Fibroblast of lung (primary cell): ENCODE measurements at regions not wholly inside any gene's neighbourhood (a gene's known extent, or its start where the extent isn't known, plus 50 kb on each side); places are given as distances from the start of the nearest gene placed in this dataset.

Experiments
- DNase-seq, 2 donors: peaks; one replicate each; pipeline versions ENCODE4 v3.0.0 to v3.0.0-alpha.2; 2010; ENCODE audit warnings: low read depth in 2 of 2
- H2AFZ ChIP-seq: 2 replicates; pipeline ENCODE4 v1.5.1; 2012; ENCODE audit warnings: low read length, control low read depth, inconsistent platforms
- H3K27ac ChIP-seq: 2 replicates; pipeline ENCODE4 v1.5.1; 2011; ENCODE audit warnings: low read length, control low read depth; ENCODE audit not compliant: insufficient read depth
- H3K27me3 ChIP-seq: 2 replicates; pipeline ENCODE4 v1.5.1; 2011; ENCODE audit warnings: mild to moderate bottlenecking, low read length; ENCODE audit not compliant: control insufficient read depth, insufficient read depth
- H3K36me3 ChIP-seq: 2 replicates; pipeline ENCODE4 v1.5.1; 2011; ENCODE audit warnings: low read length; ENCODE audit not compliant: control insufficient read depth, insufficient read depth
- H3K4me1 ChIP-seq: 2 replicates; pipeline ENCODE4 v1.5.1; 2011; ENCODE audit warnings: low read length; ENCODE audit not compliant: control insufficient read depth, insufficient read depth; ENCODE audit errors: extremely low read depth
- H3K4me2 ChIP-seq: 2 replicates; pipeline ENCODE4 v1.5.1; 2011; ENCODE audit warnings: low read length, control low read depth; ENCODE audit not compliant: insufficient read depth; ENCODE audit errors: extremely low read depth
- H3K4me3 ChIP-seq, 4 experiments: fragments of 200-600 bp in 1 of 4; sonication (generic) in 1 of 4; replicated peaks in 1 of 4; 2 replicates each; pipeline ENCODE4 v1.5.1; 2011 to 2016; ENCODE audit warnings: low read length in 4 of 4, low read depth in 3 of 4, mild to moderate bottlenecking in 3 of 4, control low read depth in 2 of 4, inconsistent platforms in 1 of 4, mixed read lengths in 1 of 4; ENCODE audit not compliant: insufficient read depth in 1 of 4; ENCODE audit errors: control extremely low read depth in 1 of 4
- H3K79me2 ChIP-seq: 2 replicates; pipeline ENCODE4 v1.5.1; 2012; ENCODE audit warnings: mild to moderate bottlenecking, low read length, inconsistent platforms; ENCODE audit not compliant: control insufficient read depth, insufficient read depth
- H3K9ac ChIP-seq: 2 replicates; pipeline ENCODE4 v1.5.1; 2011; ENCODE audit warnings: mild to moderate bottlenecking, low read length, control low read depth; ENCODE audit not compliant: insufficient read depth
- H3K9me3 ChIP-seq: 2 replicates; pipeline ENCODE4 v1.5.1; 2012; ENCODE audit warnings: low read depth, low read length; ENCODE audit not compliant: control insufficient read depth, insufficient read depth
- H4K20me1 ChIP-seq: 2 replicates; pipeline ENCODE4 v1.5.1; 2011; ENCODE audit warnings: low read length; ENCODE audit not compliant: control insufficient read depth, insufficient read depth; ENCODE audit errors: extremely low read depth
- CTCF ChIP-seq, 2 donors: IDR thresholded peaks in 1 of 2; conservative IDR thresholded peaks in 1 of 2; 1 replicate in 1 of 2; 2 replicates in 1 of 2; pipeline ENCODE4 v1.5.1; 2011 to 2012; ENCODE audit warnings: low read length in 2 of 2, control low read depth in 1 of 2, inconsistent platforms in 1 of 2, low read depth in 1 of 2, mild to moderate bottlenecking in 1 of 2
- EZH2 ChIP-seq: IDR thresholded peaks from 2 replicates; pipeline ENCODE4 v1.5.1; 2012; ENCODE audit warnings: low read length, control low read depth, mild to moderate bottlenecking; ENCODE audit errors: missing control alignments

DNA sequence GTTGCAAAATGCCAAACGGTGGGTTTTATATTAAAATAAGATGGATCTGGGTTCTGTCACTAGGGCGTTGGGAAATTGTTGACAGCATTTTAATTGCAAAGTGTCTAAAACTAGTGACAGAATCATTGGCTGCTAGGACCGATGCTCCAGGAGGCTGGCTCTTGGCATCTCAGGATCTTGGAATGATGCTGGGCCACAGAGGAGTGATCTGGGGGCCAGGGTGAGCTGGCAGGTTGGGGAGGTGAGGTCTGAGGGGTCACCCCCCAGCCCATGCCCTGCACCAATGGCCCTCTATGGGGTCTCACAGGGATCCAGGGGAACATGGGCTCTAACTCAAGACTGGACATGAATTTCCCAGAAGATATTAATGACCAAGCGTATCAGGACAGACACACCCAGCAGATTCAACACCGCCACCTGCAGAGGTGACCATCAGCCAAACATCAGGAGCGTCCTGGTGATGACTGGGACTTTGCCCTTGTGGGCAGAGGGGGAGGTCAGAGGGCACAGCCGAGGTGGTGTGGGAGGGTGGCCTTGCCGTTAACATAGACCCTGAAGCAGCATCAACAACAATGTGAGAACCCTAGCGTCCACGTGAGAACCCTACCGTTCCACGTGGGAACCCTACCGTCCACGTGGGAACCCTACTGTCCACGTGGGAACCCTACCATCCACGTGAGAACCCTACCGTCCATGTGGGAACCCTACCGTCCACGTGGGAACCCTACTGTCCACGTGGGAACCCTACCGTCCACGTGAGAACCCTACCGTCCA is 89.0 kb upstream of the PPP2R2D start:
- no peaks in the 10 kb centered on the region for H4K20me1 ChIP-seq
- no peaks in the 10 kb centered on the region for H3K4me1 ChIP-seq
- no peaks in the 10 kb centered on the region for H3K36me3 ChIP-seq
- H3K27ac ChIP-seq, result no peak overlapping the region
- no peak overlapping the region for H3K9ac ChIP-seq
- no peaks in the 10 kb centered on the region for H3K27me3 ChIP-seq
- H2AFZ ChIP-seq, result no peak overlapping the region
- H3K9me3 ChIP-seq, result no peaks in the 10 kb centered on the region
- no peak for TF ChIP-seq CTCF (conservative IDR thresholded peaks at IDR 0.05 in 1 of 2, IDR thresholded peaks at IDR 0.05 in 1 of 2; ENCODE audit: low read depth in 1 of 2, low read length in 2 of 2)
- no peak for TF ChIP-seq EZH2
- H3K4me3 ChIP-seq, result no peak overlapping the region
- DNase-seq, result no peak
- no peaks in the 10 kb centered on the region for H3K79me2 ChIP-seq
- no peak overlapping the region for H3K4me2 ChIP-seq

GRCh38 chr10:131812736-131813604 is 87.8 kb upstream of the PPP2R2D start:
- no peak overlapping the region for H3K4me2 ChIP-seq
- H3K9me3 ChIP-seq, result no peaks in the 10 kb centered on the region
- no peak overlapping the region for H2AFZ ChIP-seq
- H3K9ac ChIP-seq, result no peak overlapping the region
- H3K4me3 ChIP-seq, result no peak overlapping the region
- no peaks in the 10 kb centered on the region for H3K79me2 ChIP-seq
- H3K27ac ChIP-seq, result no peak overlapping the region
- no peak for DNase-seq
- H3K36me3 ChIP-seq, result no peaks in the 10 kb centered on the region
- TF ChIP-seq EZH2, result no peak
- no peaks in the 10 kb centered on the region for H3K4me1 ChIP-seq
- H4K20me1 ChIP-seq, result no peaks in the 10 kb centered on the region
- no peaks in the 10 kb centered on the region for H3K27me3 ChIP-seq

- TF ChIP-seq CTCF (conservative IDR thresholded peaks at IDR 0.05 in 1 of 2, IDR thresholded peaks at IDR 0.05 in 1 of 2; ENCODE audit: low read depth in 1 of 2, low read length in 2 of 2) (no peak), EZH2 (no peak)
- Histone ChIP-seq H3K27me3 (no peaks in the 10 kb centered on the region), H3K4me1 (no peaks in the 10 kb centered on the region), H3K9me3 (no peaks in the 10 kb centered on the region), H3K79me2 (no peaks in the 10 kb centered on the region), H3K27ac (no peak overlapping the region), H4K20me1 (no peaks in the 10 kb centered on the region), H3K4me2 (no peak overlapping the region), H3K36me3 (no peaks in the 10 kb centered on the region), H2AFZ (no peak overlapping the region), H3K9ac (no peak overlapping the region), H3K4me3 (no peak overlapping the region)
- no peak for DNase-seq
These were observed 86.1 kb upstream of the PPP2R2D start for GRCh38 chr10:131814567-131815265.
